Colonic mucosa (tissue), 4 donors: ENCODE measurements at regions not wholly inside any gene's neighbourhood (a gene's known extent, or its start where the extent isn't known, plus 50 kb on each side); places are given as distances from the start of the nearest gene placed in this dataset.

Experiments used
- DNase-seq: peaks from one replicate; pipeline ENCODE4 v3.0.0-alpha.2; 2020
- H3K27ac ChIP-seq: fragments of 200-600 bp; one replicate; pipeline ENCODE4 v1.8.0; 2021
- H3K27me3 ChIP-seq: fragments of 200-600 bp; one replicate; pipeline ENCODE4 v1.8.0; 2021
- H3K36me3 ChIP-seq: fragments of 200-600 bp; one replicate; pipeline ENCODE4 v1.8.0; 2021
- H3K4me1 ChIP-seq: fragments of 200-600 bp; one replicate; pipeline ENCODE4 v1.8.0; 2021; ENCODE audit warnings: mild to moderate bottlenecking
- H3K4me3 ChIP-seq: fragments of 200-600 bp; one replicate; pipeline ENCODE4 v1.8.0; 2021
- H3K9ac ChIP-seq, 2 donors: one replicate each; pipeline ENCODE4 v1.7.0; 2013; ENCODE audit warnings: control low read depth in 2 of 2, low read depth in 2 of 2, low read length in 2 of 2
- H3K9me3 ChIP-seq: fragments of 200-600 bp; one replicate; pipeline ENCODE4 v1.8.0; 2021
- CTCF ChIP-seq: fragments of 200-600 bp; IDR thresholded peaks from one replicate; pipeline ENCODE4 v1.8.0; 2022; ENCODE audit warnings: antibody characterized with exemption, mild to moderate bottlenecking
- intact Hi-C: fragments of 100-400 bp; cut with DNase I; formaldehyde crosslinking; loops from one replicate; pipeline ENCODE4 v1.14.1; 2022
- donor health status: healthy.
- donor health status: DM: no; HTN: no; CAD: no.
- donor health status: DM: no; HTN: no; CAD: no.

GRCh38 chr3:72093992-72094334 lies 309.0 kb upstream of the PROK2 start:
- no peak overlapping the region for H3K27ac ChIP-seq
- intact Hi-C loops = no loop called here
- H3K9ac ChIP-seq = no peak overlapping the region
- no peak for TF ChIP-seq CTCF
- H3K9me3 ChIP-seq = no peaks in the 10 kb centered on the region
- H3K27me3 ChIP-seq = no peaks in the 10 kb centered on the region
- no peak for DNase-seq
- no peaks in the 10 kb centered on the region for H3K4me1 ChIP-seq
- H3K36me3 ChIP-seq = no peaks in the 10 kb centered on the region
- no peak overlapping the region for H3K4me3 ChIP-seq

GRCh38 chr3:72093270-72093991 lies 308.5 kb upstream of the PROK2 start:
- DNase-seq = no peak
- no peak for TF ChIP-seq CTCF

GRCh38 chr3:72092778-72093177 lies 307.8 kb upstream of the PROK2 start:
- Histone ChIP-seq H3K36me3 (no peaks in the 10 kb centered on the region), H3K27ac (no peak overlapping the region), H3K9ac (no peak overlapping the region), H3K27me3 (no peaks in the 10 kb centered on the region), H3K4me1 (no peaks in the 10 kb centered on the region), H3K9me3 (no peaks in the 10 kb centered on the region), H3K4me3 (no peak overlapping the region)
- no peak for TF ChIP-seq CTCF
- intact Hi-C loops = no loop called here
- no peak for DNase-seq

More at GRCh38 chr3:72093270-72093991, 308.5 kb upstream of the PROK2 start:
- H3K4me3 ChIP-seq = no peak overlapping the region
- no peaks in the 10 kb centered on the region for H3K4me1 ChIP-seq
- no peaks in the 10 kb centered on the region for H3K27me3 ChIP-seq
- no peak overlapping the region for H3K27ac ChIP-seq
- no peaks in the 10 kb centered on the region for H3K9me3 ChIP-seq
- H3K9ac ChIP-seq = no peak overlapping the region
- intact Hi-C loops = no loop called here
- H3K36me3 ChIP-seq = no peaks in the 10 kb centered on the region

- no peak overlapping the region for H3K9ac ChIP-seq
- intact Hi-C loops = no loop called here
These were observed 303.6 kb upstream of the PROK2 start for GRCh38 chr3:72088486-72089025.

GRCh38 chr3:72087420-72087819 lies 302.5 kb upstream of the PROK2 start:
- no peaks in the 10 kb centered on the region for H3K4me1 ChIP-seq
- H3K4me3 ChIP-seq = no peak overlapping the region
- H3K27me3 ChIP-seq = no peaks in the 10 kb centered on the region
- no peaks in the 10 kb centered on the region for H3K36me3 ChIP-seq
- TF ChIP-seq CTCF = no peak
- H3K27ac ChIP-seq = no peak overlapping the region
- no peaks in the 10 kb centered on the region for H3K9me3 ChIP-seq
- DNase-seq = no peak
- no peak overlapping the region for H3K9ac ChIP-seq
- intact Hi-C loops = no loop called here

More at GRCh38 chr3:72088486-72089025, 303.6 kb upstream of the PROK2 start:
- no peaks in the 10 kb centered on the region for H3K36me3 ChIP-seq
- H3K4me1 ChIP-seq = no peaks in the 10 kb centered on the region
- no peak for TF ChIP-seq CTCF
- no peak for DNase-seq
- H3K27me3 ChIP-seq = no peaks in the 10 kb centered on the region
- H3K9me3 ChIP-seq = no peaks in the 10 kb centered on the region
- no peak overlapping the region for H3K27ac ChIP-seq
- H3K4me3 ChIP-seq = no peak overlapping the region
